Neural progenitor cell (in vitro differentiated cells): ENCODE measurements at regions not wholly inside any gene's neighbourhood (a gene's known extent, or its start where the extent isn't known, plus 50 kb on each side); places are given as distances from the start of the nearest gene placed in this dataset.

Source experiments
- EZH2 ChIP-seq: fragments of 200-600 bp; sonication (generic); IDR thresholded peaks from 2 replicates; pipeline ENCODE4 v1.6.1; 2017; ENCODE audit warnings: antibody characterized with exemption, mild to moderate bottlenecking, moderate library complexity
- EZH2phosphoT487 ChIP-seq: fragments of 200-600 bp; sonication (generic); IDR thresholded peaks from 2 replicates; pipeline ENCODE4 v1.6.1; 2017; ENCODE audit warnings: antibody characterized with exemption
- TF ChIP-seq, protein P1 (sequence below): fragments of 200-600 bp; sonication (generic); IDR thresholded peaks from 2 replicates; pipeline ENCODE4 v1.5.1; 2017; ENCODE audit warnings: antibody characterized with exemption, mild to moderate bottlenecking

DNA sequence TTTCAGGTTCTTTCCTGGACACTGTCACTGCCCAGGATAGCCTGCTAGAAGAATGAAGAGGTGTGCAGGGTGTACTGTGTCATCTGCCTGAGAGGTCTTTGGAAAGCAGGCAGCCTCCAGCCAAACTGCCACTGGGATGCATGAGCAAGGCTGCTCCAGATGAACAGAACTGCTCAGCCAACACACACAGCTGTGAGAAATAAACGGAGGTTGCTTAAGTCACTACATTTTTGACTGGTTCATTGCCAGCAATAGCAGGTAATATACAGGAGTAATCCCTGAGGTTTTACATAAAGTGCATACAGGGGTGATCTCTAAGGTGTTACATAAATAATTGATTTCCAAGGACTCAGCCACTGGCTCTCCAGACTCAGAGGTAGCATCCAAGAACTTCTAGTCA is 516.9 kb downstream of the BRINP3 start:
- TF ChIP-seq, protein P1, sequence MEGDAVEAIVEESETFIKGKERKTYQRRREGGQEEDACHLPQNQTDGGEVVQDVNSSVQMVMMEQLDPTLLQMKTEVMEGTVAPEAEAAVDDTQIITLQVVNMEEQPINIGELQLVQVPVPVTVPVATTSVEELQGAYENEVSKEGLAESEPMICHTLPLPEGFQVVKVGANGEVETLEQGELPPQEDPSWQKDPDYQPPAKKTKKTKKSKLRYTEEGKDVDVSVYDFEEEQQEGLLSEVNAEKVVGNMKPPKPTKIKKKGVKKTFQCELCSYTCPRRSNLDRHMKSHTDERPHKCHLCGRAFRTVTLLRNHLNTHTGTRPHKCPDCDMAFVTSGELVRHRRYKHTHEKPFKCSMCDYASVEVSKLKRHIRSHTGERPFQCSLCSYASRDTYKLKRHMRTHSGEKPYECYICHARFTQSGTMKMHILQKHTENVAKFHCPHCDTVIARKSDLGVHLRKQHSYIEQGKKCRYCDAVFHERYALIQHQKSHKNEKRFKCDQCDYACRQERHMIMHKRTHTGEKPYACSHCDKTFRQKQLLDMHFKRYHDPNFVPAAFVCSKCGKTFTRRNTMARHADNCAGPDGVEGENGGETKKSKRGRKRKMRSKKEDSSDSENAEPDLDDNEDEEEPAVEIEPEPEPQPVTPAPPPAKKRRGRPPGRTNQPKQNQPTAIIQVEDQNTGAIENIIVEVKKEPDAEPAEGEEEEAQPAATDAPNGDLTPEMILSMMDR = no peak
- TF ChIP-seq EZH2 (no peak), EZH2phosphoT487 (no peak)
